OCI-LY7 (cell line): ENCODE measurements at regions not wholly inside any gene's neighbourhood (a gene's known extent, or its start where the extent isn't known, plus 50 kb on each side); places are given as distances from the start of the nearest gene placed in this dataset.

Source experiments
- BruUV-seq: library from RNA; stranded (reverse); fragments of 400-500 nt; replicated peaks from 2 replicates; lab custom pipeline; 2021; lab: Mats Ljungman, UMichigan
- CTCF ChIA-PET: fragments of 300-600 bp; sonication (Branson Sonifier 250); formaldehyde crosslinking; loops from one replicate; lab custom pipeline; 2022; ENCODE audit warnings: antibody characterized with exemption; ENCODE audit not compliant: unreplicated experiment; lab: Charles Lee
- POLR2A ChIA-PET: fragments of 300-600 bp; sonication (Branson Sonifier 250); formaldehyde crosslinking; loops from one replicate; lab custom pipeline; 2022; ENCODE audit warnings: antibody characterized with exemption; lab: Charles Lee
- DNase-seq: peaks from one replicate; pipeline ENCODE4 v3.0.0-alpha.2; 2015; ENCODE audit warnings: low spot score
- H2AFZ ChIP-seq: fragments of 200-600 bp; sonication (generic), shearing (Covaris generic); 2 replicates; pipeline ENCODE4 v1.6.1; 2014; ENCODE audit warnings: mild to moderate bottlenecking, antibody characterized with exemption, low read length, moderate library complexity
- H3K27ac ChIP-seq: fragments of 200-600 bp; sonication (generic); 2 replicates; pipeline ENCODE4 v1.5.1; 2014; ENCODE audit warnings: mixed run types, low read depth, mild to moderate bottlenecking, moderate library complexity, low read length, inconsistent platforms; ENCODE audit not compliant: poor library complexity, severe bottlenecking
- H3K36me3 ChIP-seq: fragments of 200-600 bp; sonication (generic); 2 replicates; pipeline ENCODE4 v1.6.1; 2014; ENCODE audit warnings: mild to moderate bottlenecking, antibody characterized with exemption, low read length, moderate library complexity, mixed read lengths; ENCODE audit not compliant: insufficient read depth
- H3K4me1 ChIP-seq: fragments of 200-600 bp; sonication (generic); 2 replicates; pipeline ENCODE4 v1.5.1; 2014; ENCODE audit warnings: mild to moderate bottlenecking, low read length; ENCODE audit not compliant: insufficient read depth, poor library complexity, severe bottlenecking
- H3K4me2 ChIP-seq: fragments of 200-600 bp; sonication (generic); 2 replicates; pipeline ENCODE4 v1.6.1; 2014; ENCODE audit warnings: mild to moderate bottlenecking, low read length
- H3K4me3 ChIP-seq: fragments of 200-600 bp; sonication (generic); 2 replicates; pipeline ENCODE4 v1.5.1; 2014; ENCODE audit warnings: mild to moderate bottlenecking, low read depth, low read length; ENCODE audit not compliant: poor library complexity, severe bottlenecking
- H3K79me2 ChIP-seq: fragments of 200-600 bp; sonication (generic); 2 replicates; pipeline ENCODE4 v1.6.1; 2016; ENCODE audit warnings: low read depth, mild to moderate bottlenecking, low read length, moderate library complexity, mixed read lengths; ENCODE audit not compliant: insufficient read depth
- H3K9me2 ChIP-seq: fragments of 200-600 bp; sonication (generic); 2 replicates; pipeline ENCODE4 v1.6.1; 2016; ENCODE audit warnings: mild to moderate bottlenecking, low read length, mixed read lengths; ENCODE audit not compliant: insufficient read depth
- H3K9me3 ChIP-seq: fragments of 200-600 bp; sonication (generic); 2 replicates; pipeline ENCODE4 v1.6.1; 2014; ENCODE audit warnings: mild to moderate bottlenecking, mixed run types, low read length, mixed read lengths
- H4K20me1 ChIP-seq: fragments of 200-600 bp; sonication (generic); 2 replicates; pipeline ENCODE4 v1.6.1; 2014; ENCODE audit warnings: mild to moderate bottlenecking, antibody characterized with exemption, low read length, moderate library complexity, mixed read lengths; ENCODE audit not compliant: insufficient read depth
- EZH2phosphoT487 ChIP-seq: fragments of 200-600 bp; sonication (generic); IDR thresholded peaks from 2 replicates; pipeline ENCODE4 v1.6.1; 2018; ENCODE audit warnings: low read depth, borderline replicate concordance, mild to moderate bottlenecking, mixed run types, antibody characterized with exemption, low read length, moderate library complexity, mixed read lengths
- intact Hi-C: fragments of 100-400 bp; cut with micrococcal nuclease; formaldehyde crosslinking; loops from one replicate; pipeline ENCODE4 v1.10.0; 2022; ENCODE audit not compliant: unreplicated experiment
- TF ChIP-seq, protein P1 (sequence below): fragments of 200-600 bp; sonication (generic); conservative IDR thresholded peaks from 2 replicates; pipeline ENCODE4 v1.5.1; 2014; ENCODE audit warnings: mild to moderate bottlenecking, antibody characterized with exemption, low read length, moderate library complexity, mixed read lengths

- DNase-seq, result no peak
- intact Hi-C loops, result no loop called here
- Histone ChIP-seq H3K79me2 (no peaks in the 10 kb centered on the region), H2AFZ (no peak overlapping the region), H3K36me3 (no peaks in the 10 kb centered on the region), H4K20me1 (no peaks in the 10 kb centered on the region), H3K9me2 (no peaks in the 10 kb centered on the region), H3K27ac (no peak overlapping the region), H3K9me3 (no peaks in the 10 kb centered on the region), H3K4me2 (no peak overlapping the region), H3K4me3 (no peak overlapping the region), H3K4me1 (no peaks in the 10 kb centered on the region)
- TF ChIP-seq, protein P1, sequence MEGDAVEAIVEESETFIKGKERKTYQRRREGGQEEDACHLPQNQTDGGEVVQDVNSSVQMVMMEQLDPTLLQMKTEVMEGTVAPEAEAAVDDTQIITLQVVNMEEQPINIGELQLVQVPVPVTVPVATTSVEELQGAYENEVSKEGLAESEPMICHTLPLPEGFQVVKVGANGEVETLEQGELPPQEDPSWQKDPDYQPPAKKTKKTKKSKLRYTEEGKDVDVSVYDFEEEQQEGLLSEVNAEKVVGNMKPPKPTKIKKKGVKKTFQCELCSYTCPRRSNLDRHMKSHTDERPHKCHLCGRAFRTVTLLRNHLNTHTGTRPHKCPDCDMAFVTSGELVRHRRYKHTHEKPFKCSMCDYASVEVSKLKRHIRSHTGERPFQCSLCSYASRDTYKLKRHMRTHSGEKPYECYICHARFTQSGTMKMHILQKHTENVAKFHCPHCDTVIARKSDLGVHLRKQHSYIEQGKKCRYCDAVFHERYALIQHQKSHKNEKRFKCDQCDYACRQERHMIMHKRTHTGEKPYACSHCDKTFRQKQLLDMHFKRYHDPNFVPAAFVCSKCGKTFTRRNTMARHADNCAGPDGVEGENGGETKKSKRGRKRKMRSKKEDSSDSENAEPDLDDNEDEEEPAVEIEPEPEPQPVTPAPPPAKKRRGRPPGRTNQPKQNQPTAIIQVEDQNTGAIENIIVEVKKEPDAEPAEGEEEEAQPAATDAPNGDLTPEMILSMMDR, result no peak
- TF ChIP-seq EZH2phosphoT487, result no peak
- ChIA-PET POLR2A (interaction anchor here (0.6 kb wide), 1 partner anchor 162 kb away, joined by 3 read pairs; no protein-coding TSS in a partner anchor), CTCF (no interaction called here)
- no TSS peak for BruUV-seq
These were observed 85.2 kb downstream of the GPR88 start for GRCh38 chr1:100622966-100623762.

- Histone ChIP-seq H3K79me2 (no peaks in the 10 kb centered on the region), H2AFZ (no peak overlapping the region), H3K27ac (no peak overlapping the region), H3K9me2 (no peaks in the 10 kb centered on the region), H4K20me1 (no peaks in the 10 kb centered on the region), H3K4me1 (no peaks in the 10 kb centered on the region), H3K36me3 (no peaks in the 10 kb centered on the region), H3K4me3 (no peak overlapping the region), H3K4me2 (no peak overlapping the region), H3K9me3 (no peaks in the 10 kb centered on the region)
- BruUV-seq, result no TSS peak
- intact Hi-C loops, result no loop called here
- ChIA-PET POLR2A (interaction anchor here (0.5 kb wide), 1 partner anchor 18 kb away, joined by 4 read pairs; no protein-coding TSS in a partner anchor), CTCF (no interaction called here)
- DNase-seq, result no peak
- TF ChIP-seq EZH2phosphoT487, result no peak
- TF ChIP-seq, protein P1, result no peak
These were observed 87.1 kb downstream of the GPR88 start for GRCh38 chr1:100624886-100625610.
